ENCODE measurements at regions not wholly inside any gene's neighbourhood (a gene's known extent, or its start where the extent isn't known, plus 50 kb on each side); places are given as distances from the start of the nearest gene placed in this dataset.

DNA sequence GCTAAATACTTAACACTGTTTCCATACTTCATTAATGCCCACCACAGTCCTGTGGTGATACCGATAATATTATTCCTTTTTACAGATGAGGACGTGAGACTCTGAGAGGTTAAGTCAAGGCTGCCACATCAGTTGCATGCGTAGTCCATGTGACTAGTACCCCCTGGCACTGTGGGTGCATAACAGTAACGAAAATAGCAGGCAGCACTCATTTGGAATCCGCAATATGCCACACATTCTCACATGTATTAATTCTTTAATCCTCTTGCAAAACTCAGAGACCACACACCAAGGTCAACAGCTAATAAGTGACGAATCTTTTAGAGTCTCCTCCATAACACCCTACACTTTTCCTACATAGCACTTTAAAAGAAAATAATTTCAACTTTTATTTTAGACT is 99.5 kb upstream of the HABP2 start:
- no peak for DNase-seq (ENCODE audit: insufficient read length, low spot score)
- no peak for TF ChIP-seq POU2F2 (IDR thresholded peaks at IDR 0.05; ENCODE audit: low read depth, low read length)
- no peak for TF ChIP-seq TAF1 (IDR thresholded peaks at IDR 0.05; ENCODE audit: low read depth, low read length)
- TF ChIP-seq POLR2AphosphoS5 (IDR thresholded peaks at IDR 0.05; ENCODE audit: low read depth, low read length): no peak
- TF ChIP-seq POLR2A (IDR thresholded peaks at IDR 0.05; ENCODE audit: low read depth, low read length): no peak
- no peak for TF ChIP-seq SPI1 (IDR thresholded peaks at IDR 0.05; ENCODE audit: low read depth, low read length)
- no peak for TF ChIP-seq PAX5 (IDR thresholded peaks at IDR 0.05; ENCODE audit: insufficient read depth, low read length, severe bottlenecking)
- FAIRE-seq: no peak

GRCh38 chr10:113454341-113455061 is 98.4 kb upstream of the HABP2 start:
- DNase-seq (ENCODE audit: insufficient read length, low spot score) (peak; percentile 17), FAIRE-seq (peak; percentile 71)
- TF ChIP-seq TAF1 (IDR thresholded peaks at IDR 0.05; ENCODE audit: low read depth, low read length) (no peak), POLR2AphosphoS5 (IDR thresholded peaks at IDR 0.05; ENCODE audit: low read depth, low read length) (no peak), SPI1 (IDR thresholded peaks at IDR 0.05; ENCODE audit: low read depth, low read length) (no peak), POLR2A (IDR thresholded peaks at IDR 0.05; ENCODE audit: low read depth, low read length) (no peak), POU2F2 (IDR thresholded peaks at IDR 0.05; ENCODE audit: low read depth, low read length) (no peak), PAX5 (IDR thresholded peaks at IDR 0.05; ENCODE audit: insufficient read depth, low read length, severe bottlenecking) (no peak)

DNA sequence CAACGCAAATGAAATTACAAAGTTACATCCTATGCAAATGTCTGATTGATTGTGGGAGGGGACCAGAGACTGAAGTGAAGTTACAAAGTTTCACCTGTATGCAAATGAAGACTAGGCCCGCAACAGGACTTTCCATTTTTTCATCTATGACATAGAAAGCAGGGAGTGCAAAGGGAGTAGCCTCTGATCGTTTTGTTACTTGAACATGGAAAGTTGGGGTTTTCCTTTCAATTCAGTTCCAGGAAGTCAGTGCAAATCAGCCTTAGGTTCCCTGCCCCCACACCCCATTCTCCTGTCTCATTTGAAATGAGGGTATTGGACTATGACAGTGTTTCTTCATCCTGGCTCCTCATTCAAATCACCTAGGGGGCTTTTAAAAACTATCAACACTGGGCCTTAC is 96.9 kb upstream of the HABP2 start:
- FAIRE-seq: no peak
- no peak for DNase-seq (ENCODE audit: insufficient read length, low spot score)
- TF ChIP-seq POU2F2 (IDR thresholded peaks at IDR 0.05; ENCODE audit: low read depth, low read length) (no peak), PAX5 (IDR thresholded peaks at IDR 0.05; ENCODE audit: insufficient read depth, low read length, severe bottlenecking) (no peak)

DNA sequence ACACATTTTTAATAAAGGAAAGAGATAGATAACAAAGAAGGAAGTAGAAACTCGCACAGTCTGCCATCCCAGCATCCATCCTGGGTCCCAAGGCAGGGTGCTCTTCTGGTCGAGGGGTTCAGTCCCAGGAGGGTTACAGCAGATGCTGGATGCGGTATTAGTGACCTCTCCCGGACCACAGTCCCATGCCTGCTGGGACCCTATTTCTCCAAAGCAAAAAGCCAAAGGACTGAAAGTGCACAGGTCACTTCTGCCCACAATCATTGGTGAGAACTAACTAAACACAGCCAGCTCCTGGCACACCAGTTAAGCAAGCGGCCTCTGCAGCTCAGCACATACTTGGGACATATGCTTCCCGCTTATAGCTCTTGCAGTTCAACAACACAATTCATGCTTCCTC is 96.1 kb upstream of the HABP2 start:
- TF ChIP-seq POLR2A (IDR thresholded peaks at IDR 0.05; ENCODE audit: low read depth, low read length) (no peak), SPI1 (IDR thresholded peaks at IDR 0.05; ENCODE audit: low read depth, low read length) (no peak), POU2F2 (IDR thresholded peaks at IDR 0.05; ENCODE audit: low read depth, low read length) (no peak), PAX5 (IDR thresholded peaks at IDR 0.05; ENCODE audit: insufficient read depth, low read length, severe bottlenecking) (no peak), POLR2AphosphoS5 (IDR thresholded peaks at IDR 0.05; ENCODE audit: low read depth, low read length) (no peak), TAF1 (IDR thresholded peaks at IDR 0.05; ENCODE audit: low read depth, low read length) (no peak)
- no peak for FAIRE-seq

GRCh38 chr10:113457408-113457807 is 95.4 kb upstream of the HABP2 start:
- FAIRE-seq: no peak
- no peak for TF ChIP-seq POLR2A (IDR thresholded peaks at IDR 0.05; ENCODE audit: low read depth, low read length)
- TF ChIP-seq POU2F2 (IDR thresholded peaks at IDR 0.05; ENCODE audit: low read depth, low read length): no peak
- no peak for TF ChIP-seq POLR2AphosphoS5 (IDR thresholded peaks at IDR 0.05; ENCODE audit: low read depth, low read length)
- no peak for TF ChIP-seq SPI1 (IDR thresholded peaks at IDR 0.05; ENCODE audit: low read depth, low read length)
- TF ChIP-seq TAF1 (IDR thresholded peaks at IDR 0.05; ENCODE audit: low read depth, low read length): no peak
- TF ChIP-seq PAX5 (IDR thresholded peaks at IDR 0.05; ENCODE audit: insufficient read depth, low read length, severe bottlenecking): no peak
- no peak for DNase-seq (ENCODE audit: insufficient read length, low spot score)

More for the DNA sequence above, 96.1 kb upstream of the HABP2 start:
- DNase-seq (ENCODE audit: insufficient read length, low spot score): no peak

DNA sequence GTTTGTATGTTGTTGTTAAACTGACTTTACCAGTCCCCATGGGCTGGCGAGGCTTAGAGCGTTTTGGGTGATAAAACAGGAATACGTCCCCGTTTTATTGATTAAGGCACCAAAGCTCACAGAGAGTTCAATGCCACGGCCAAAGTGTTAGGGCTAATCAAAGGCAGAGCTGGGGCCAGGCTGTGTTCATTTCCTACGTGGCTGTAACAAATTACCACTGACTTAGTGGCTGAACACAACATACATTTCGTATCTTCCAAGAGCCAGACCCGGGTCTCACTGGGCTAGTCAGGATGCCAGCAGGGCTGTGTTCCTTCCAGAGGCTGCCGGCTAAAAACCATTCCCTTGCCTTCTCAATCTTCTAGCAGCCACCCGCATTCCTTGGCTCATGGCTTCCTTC is 94.4 kb upstream of the HABP2 start:
- no peak for FAIRE-seq
- TF ChIP-seq SPI1 (IDR thresholded peaks at IDR 0.05; ENCODE audit: low read depth, low read length) (no peak), POU2F2 (IDR thresholded peaks at IDR 0.05; ENCODE audit: low read depth, low read length) (no peak), POLR2AphosphoS5 (IDR thresholded peaks at IDR 0.05; ENCODE audit: low read depth, low read length) (no peak), PAX5 (IDR thresholded peaks at IDR 0.05; ENCODE audit: insufficient read depth, low read length, severe bottlenecking) (no peak), TAF1 (IDR thresholded peaks at IDR 0.05; ENCODE audit: low read depth, low read length) (no peak), POLR2A (IDR thresholded peaks at IDR 0.05; ENCODE audit: low read depth, low read length) (no peak)
- no peak for DNase-seq (ENCODE audit: insufficient read length, low spot score)

DNA sequence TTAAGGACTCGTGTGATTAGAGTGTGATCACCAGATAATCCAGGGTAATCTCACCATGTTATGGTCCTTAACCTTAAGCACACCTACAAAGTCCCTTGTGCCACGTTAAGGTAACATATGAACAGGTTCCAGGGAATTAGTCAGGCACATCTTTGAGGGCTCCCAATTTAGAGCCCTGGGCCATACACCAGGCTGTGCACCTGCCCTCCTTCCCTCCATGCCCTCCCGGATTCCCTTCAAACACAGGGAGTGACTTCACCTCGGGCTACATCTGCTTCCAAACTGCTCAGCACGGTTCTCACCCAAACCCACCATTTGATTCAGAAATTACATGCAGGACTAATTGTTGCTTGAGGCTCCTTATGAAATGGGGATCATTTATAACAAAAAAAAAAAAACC is 93.9 kb upstream of the HABP2 start:
- no peak for DNase-seq (ENCODE audit: insufficient read length, low spot score)
- TF ChIP-seq POU2F2 (IDR thresholded peaks at IDR 0.05; ENCODE audit: low read depth, low read length): no peak
- TF ChIP-seq POLR2A (IDR thresholded peaks at IDR 0.05; ENCODE audit: low read depth, low read length): no peak
- no peak for TF ChIP-seq TAF1 (IDR thresholded peaks at IDR 0.05; ENCODE audit: low read depth, low read length)
- FAIRE-seq: no peak

GRCh38 chr10:113459626-113460280 is 93.1 kb upstream of the HABP2 start:
- DNase-seq (ENCODE audit: insufficient read length, low spot score) (no peak), FAIRE-seq (no peak)
- TF ChIP-seq POU2F2 (IDR thresholded peaks at IDR 0.05; ENCODE audit: low read depth, low read length): no peak

DNA sequence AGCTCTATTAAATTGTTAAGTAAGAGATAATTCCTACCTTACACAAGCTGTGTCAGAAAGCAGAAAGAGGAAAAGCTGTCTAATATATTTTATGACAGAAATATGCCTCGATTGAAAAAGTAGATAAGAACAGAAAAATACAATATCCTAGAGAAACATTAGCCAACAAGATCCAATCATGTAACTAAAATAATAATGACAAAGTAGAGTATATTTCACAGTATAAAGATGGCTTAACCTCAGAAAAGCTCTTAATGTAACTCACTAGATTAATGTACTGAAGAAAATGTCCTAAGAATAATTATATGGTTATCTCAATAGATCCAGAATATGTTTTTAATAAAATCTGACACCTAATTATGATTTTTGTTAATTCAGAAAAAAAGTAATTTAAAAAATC is 89.8 kb upstream of the HABP2 start:
- FAIRE-seq: no peak
- DNase-seq (ENCODE audit: insufficient read length, low spot score): no peak
- TF ChIP-seq POLR2A (IDR thresholded peaks at IDR 0.05; ENCODE audit: low read depth, low read length): no peak
- TF ChIP-seq POLR2AphosphoS5 (IDR thresholded peaks at IDR 0.05; ENCODE audit: low read depth, low read length): no peak
- no peak for TF ChIP-seq TAF1 (IDR thresholded peaks at IDR 0.05; ENCODE audit: low read depth, low read length)
- TF ChIP-seq PAX5 (IDR thresholded peaks at IDR 0.05; ENCODE audit: insufficient read depth, low read length, severe bottlenecking): no peak
- no peak for TF ChIP-seq SPI1 (IDR thresholded peaks at IDR 0.05; ENCODE audit: low read depth, low read length)
- no peak for TF ChIP-seq POU2F2 (IDR thresholded peaks at IDR 0.05; ENCODE audit: low read depth, low read length)

DNA sequence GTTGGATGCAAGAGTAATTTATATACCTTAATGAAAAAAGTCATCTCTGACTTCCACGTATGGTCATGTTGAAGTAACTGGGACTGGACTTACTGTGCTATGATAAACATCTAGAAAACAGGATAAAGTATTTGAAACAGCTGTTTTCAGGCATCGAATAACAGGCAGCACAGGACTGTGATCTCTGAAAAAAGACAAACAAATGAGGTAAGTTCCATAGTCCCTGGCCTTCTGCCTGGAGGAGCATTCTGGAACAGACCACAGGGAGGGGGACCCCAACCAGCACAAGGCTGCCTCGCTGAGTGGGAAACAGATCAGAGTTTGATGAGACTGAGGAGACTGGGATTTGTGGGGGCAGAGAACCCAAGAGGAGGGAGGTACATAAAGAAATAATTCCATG is 89.1 kb upstream of the HABP2 start:
- FAIRE-seq: no peak
- TF ChIP-seq POU2F2 (IDR thresholded peaks at IDR 0.05; ENCODE audit: low read depth, low read length) (no peak), PAX5 (IDR thresholded peaks at IDR 0.05; ENCODE audit: insufficient read depth, low read length, severe bottlenecking) (no peak), SPI1 (IDR thresholded peaks at IDR 0.05; ENCODE audit: low read depth, low read length) (no peak), POLR2A (IDR thresholded peaks at IDR 0.05; ENCODE audit: low read depth, low read length) (no peak), TAF1 (IDR thresholded peaks at IDR 0.05; ENCODE audit: low read depth, low read length) (no peak), POLR2AphosphoS5 (IDR thresholded peaks at IDR 0.05; ENCODE audit: low read depth, low read length) (no peak)
- DNase-seq (ENCODE audit: insufficient read length, low spot score): no peak

Data from GM12891 (cell line).